HG02870 (cell line): ENCODE measurements at regions not wholly inside any gene's neighbourhood (a gene's known extent, or its start where the extent isn't known, plus 50 kb on each side); places are given as distances from the start of the nearest gene placed in this dataset.
"Not testable (repeated sequence)": the region's sequence is repeated elsewhere in the genome, so short reads cannot be mapped to it uniquely, and the experiment has no call there.

ENCODE experiments used
- ATAC-seq: cut with Tn5 transposase; IDR thresholded peaks from one replicate; pipeline ENCODE4 v1.9.1; 2021; ENCODE audit warnings: mild to moderate bottlenecking, moderate library complexity; ENCODE audit not compliant: unreplicated experiment

GRCh38 chr4:32855622-32856021 is 2135.5 kb downstream of the PCDH7 start:
- ATAC-seq, result no peak

DNA sequence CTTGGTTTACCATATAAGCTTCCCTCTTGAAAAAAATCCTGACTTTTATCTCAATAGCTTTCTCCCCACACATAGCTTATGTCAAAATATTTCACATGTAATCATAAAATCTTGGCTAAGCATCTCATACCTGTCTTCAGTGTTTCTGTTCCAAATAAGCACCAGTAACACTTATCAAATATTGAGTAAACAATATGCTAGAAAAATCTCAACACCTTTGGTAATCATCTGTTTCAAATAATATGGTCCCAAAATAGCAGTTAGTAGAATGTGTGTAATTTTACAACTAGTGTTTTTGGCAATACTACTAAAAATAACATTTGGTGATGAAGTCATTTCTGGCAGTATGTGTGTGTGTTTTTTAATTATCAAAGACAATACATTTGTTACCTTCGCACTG is 2138.2 kb downstream of the PCDH7 start:
- no peak for ATAC-seq

GRCh38 chr4:32858971-32859370 is 2138.8 kb downstream of the PCDH7 start:
- no peak for ATAC-seq

DNA sequence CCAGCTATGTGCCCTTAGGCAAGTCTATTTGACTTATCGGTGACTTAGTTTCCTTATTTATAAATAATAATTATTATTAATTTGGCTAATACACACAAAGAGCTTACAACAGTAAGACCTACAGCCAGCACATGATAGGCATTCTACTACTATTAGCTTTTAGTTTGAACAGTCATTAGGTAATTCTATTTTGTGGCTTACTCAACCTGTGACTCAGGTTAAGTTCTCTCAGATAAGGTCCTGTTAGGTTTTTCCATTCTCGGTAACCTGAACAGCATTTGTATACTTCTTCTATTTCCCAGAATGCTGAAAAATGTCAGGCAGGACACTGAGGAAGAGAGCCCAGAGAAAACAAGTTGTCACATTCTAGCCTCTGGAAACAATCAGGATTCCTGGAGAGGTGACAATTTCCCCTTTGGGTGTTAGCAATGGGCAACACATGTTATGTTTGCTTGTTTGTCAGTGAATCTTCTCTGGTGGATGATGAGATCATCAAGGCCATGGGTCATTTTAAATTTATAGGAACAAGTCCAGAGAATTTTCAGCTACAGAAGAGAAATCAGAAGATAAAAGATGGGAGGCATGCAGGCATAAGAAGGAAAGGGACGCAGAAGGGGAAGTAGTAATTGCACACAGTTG is 2144.7 kb downstream of the PCDH7 start:
- no peak for ATAC-seq

DNA sequence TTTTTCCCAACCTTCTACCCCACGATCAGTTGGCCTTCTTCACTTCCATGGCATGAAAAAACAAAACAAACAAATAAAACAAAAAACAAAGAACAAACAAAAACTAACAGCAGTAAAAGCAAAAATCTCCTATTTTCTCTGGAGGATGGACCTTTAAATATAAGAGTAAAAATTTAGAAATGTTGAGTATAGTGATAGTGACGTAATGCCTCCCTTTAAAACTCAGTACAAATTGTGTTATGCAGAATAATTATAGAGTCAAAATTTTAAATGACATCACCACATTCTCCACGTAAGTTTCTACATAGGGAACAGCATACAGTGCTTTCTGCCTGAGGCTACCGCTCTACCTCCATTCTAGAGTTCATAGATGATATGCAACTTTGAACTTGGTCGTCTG is 2156.4 kb downstream of the PCDH7 start:
- no peak for ATAC-seq

DNA sequence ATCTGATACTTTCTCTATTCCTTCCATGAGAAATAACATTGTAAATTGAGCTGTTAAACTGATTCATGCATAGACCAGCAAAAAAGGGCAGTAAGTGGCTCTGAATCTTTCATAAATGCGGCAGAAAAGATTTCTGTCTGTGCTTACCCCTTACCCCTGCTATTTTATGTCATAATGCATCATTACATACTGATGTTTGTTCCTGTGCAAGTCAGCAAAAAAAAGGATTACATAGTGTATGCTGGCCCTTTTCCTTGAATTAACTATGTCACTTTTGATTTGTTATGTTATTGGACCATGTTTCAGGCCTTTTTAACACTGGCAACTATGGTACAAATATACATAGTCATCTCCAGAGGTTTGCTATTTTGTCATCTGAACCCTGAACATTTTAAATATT is 2159.7 kb downstream of the PCDH7 start:
- no peak for ATAC-seq

- no peak for ATAC-seq
Measured at GRCh38 chr4:32884198-32884597, 2164.0 kb downstream of the PCDH7 start.

- no peak for ATAC-seq
Measured at GRCh38 chr4:32890398-32890797, 2170.2 kb downstream of the PCDH7 start.

DNA sequence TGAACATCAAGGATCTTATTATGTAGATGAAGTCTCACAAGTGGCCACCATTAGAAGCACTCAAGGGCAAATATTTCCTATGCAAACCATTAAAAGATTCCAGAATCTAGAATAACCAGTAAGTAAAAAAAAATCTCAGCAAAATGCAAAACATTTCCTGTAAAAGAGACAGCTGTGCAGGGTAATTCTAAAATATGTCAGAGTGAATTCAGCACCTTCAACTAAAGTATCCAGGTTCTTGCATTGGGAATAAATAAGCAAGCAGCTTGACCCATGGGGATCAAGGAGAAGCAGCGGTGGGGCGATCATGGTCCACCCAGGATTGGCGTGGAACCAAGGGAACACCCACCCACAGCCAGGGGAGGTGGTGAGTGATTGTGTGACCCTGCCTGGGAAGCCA is 2188.9 kb downstream of the PCDH7 start:
- no peak for ATAC-seq

- no peak for ATAC-seq
Measured at GRCh38 chr4:32909736-32910135, 2189.6 kb downstream of the PCDH7 start.

- no peak for ATAC-seq
Measured at GRCh38 chr4:32917586-32917985, 2197.4 kb downstream of the PCDH7 start.

GRCh38 chr4:32929796-32930699 is 2209.9 kb downstream of the PCDH7 start:
- no peak for ATAC-seq

DNA sequence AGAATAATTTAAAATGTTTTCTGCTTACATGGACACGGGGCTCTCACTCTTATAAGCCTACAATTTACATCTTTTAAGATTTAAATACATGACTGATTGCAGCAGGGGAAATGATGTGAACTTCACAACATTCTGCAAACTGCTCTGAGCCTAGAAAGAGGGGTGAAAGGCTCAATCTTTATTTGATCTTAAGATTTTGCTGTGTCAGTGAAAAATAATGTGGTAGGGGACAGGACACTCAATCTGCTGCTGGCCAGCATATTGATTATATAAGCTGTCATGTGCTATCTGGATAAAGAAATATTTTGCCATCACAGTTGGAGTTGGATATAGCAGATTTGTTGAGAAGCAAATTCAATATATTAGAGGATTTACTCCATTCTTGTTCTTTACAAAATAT is 2210.5 kb downstream of the PCDH7 start:
- ATAC-seq, result no peak

- ATAC-seq, result no peak
Measured at GRCh38 chr4:32931475-32931874, 2211.3 kb downstream of the PCDH7 start.

- no peak for ATAC-seq
Measured at GRCh38 chr4:32932156-32932555, 2212.0 kb downstream of the PCDH7 start.

GRCh38 chr4:32939222-32939621 is 2219.1 kb downstream of the PCDH7 start:
- ATAC-seq, result not testable (repeated sequence)

- ATAC-seq, result no peak
Measured at GRCh38 chr4:32950866-32951265, 2230.7 kb downstream of the PCDH7 start.

DNA sequence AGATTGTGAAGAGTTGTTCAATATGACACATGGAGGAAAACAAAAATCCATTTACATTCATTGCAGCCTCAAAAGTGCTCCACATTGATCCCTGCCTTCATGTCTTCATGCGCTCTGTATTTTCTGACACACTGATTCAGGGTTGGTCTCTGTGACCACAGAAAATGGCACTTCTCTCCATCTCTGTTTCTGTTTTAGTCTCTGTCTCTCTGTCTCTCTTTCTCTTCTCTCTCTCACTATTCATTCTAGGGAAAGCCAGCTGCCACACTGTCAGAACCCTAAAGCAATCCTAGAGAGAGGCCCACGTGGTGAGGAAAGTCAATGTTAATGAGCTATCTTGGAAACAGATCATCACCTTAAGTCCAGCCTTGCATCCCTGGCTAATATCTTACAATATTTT is 2238.4 kb downstream of the PCDH7 start:
- ATAC-seq, result no peak

- ATAC-seq, result no peak
Measured at GRCh38 chr4:32962100-32962499, 2241.9 kb downstream of the PCDH7 start.

DNA sequence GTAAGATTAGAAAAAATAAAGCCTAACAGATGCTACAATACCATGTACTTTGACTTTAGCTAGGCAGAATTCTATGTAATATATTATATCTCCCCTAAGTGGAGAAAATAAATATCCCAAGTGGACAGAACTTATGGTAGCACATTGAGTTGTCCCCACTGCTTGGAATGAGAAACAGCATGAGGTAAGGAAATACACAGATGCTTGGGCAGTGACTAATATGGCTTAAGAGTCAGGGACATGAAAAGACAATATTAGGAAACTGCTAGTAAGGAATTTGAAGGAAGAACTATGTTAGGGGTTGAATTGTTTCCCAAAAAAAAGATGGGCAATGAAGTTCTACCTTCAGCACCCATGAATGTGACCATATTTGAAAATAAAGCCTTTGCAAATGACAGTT is 2265.1 kb downstream of the PCDH7 start:
- ATAC-seq, result no peak

GRCh38 chr4:32986236-32986635 is 2266.1 kb downstream of the PCDH7 start:
- ATAC-seq, result no peak

GRCh38 chr4:32987111-32987510 is 2266.9 kb downstream of the PCDH7 start:
- ATAC-seq, result no peak
